A549 (cell line): ENCODE measurements at regions not wholly inside any gene's neighbourhood (a gene's known extent, or its start where the extent isn't known, plus 50 kb on each side); places are given as distances from the start of the nearest gene placed in this dataset.
A peak's percentile ranks its signal among the peaks of the same experiment; 100 is the strongest.

Experiments
- ATAC-seq, 2 experiments: fragments of 200-7000 bp in 1 of 2; fragments of >200 bp in 1 of 2; cut with Nextera tagmentation in 1 of 2; cut with Tn5 transposase in 1 of 2; 3 replicates each; pipeline versions ENCODE4 v1.8.0 to v1.9.1; 2018 to 2020; ENCODE audit warnings: mild to moderate bottlenecking in 1 of 2, moderate library complexity in 1 of 2
- CTCF ChIA-PET: fragments of 300-600 bp; sonication (Branson Sonifier 250); formaldehyde crosslinking; extraction: SDS; loops from one replicate; lab custom pipeline; 2021; ENCODE audit warnings: antibody characterized with exemption, inconsistent platforms; lab: Yijun Ruan, JAX
- POLR2A ChIA-PET: fragments of 350-600 bp; formaldehyde crosslinking; extraction: SDS; loops from one replicate; lab custom pipeline; 2021; ENCODE audit warnings: antibody characterized with exemption, inconsistent platforms; lab: Yijun Ruan, JAX
- DNase-seq, 2 experiments: peaks; one replicate each; pipeline versions ENCODE4 v3.0.0 to v3.0.0-alpha.2; 2011 to 2016; ENCODE audit warnings: low read depth in 1 of 2, low spot score in 1 of 2
- FAIRE-seq: peaks from 2 replicates; lab custom pipeline; 2011; peaks lifted over from hg19 to GRCh38; lab: Jason Lieb, UNC
- H3K27ac ChIP-seq, 2 experiments: fragments of >200 bp; sonication (Bioruptor Twin); formaldehyde crosslinking; 3 replicates each; pipeline ENCODE4 v1.5.1; 2016 to 2017
- H3K4me1 ChIP-seq: fragments of >200 bp; sonication (Bioruptor Twin); formaldehyde crosslinking; 3 replicates; pipeline ENCODE4 v1.6.1; 2016
- H3K4me2 ChIP-seq: fragments of >200 bp; sonication (Bioruptor Twin); formaldehyde crosslinking; 3 replicates; pipeline ENCODE4 v1.6.1; 2016
- H3K4me3 ChIP-seq: fragments of >200 bp; sonication (Bioruptor Twin); formaldehyde crosslinking; 3 replicates; pipeline ENCODE4 v1.5.1; 2016
- H3K9me3 ChIP-seq: fragments of >200 bp; sonication (Bioruptor Twin); formaldehyde crosslinking; 3 replicates; pipeline ENCODE4 v1.6.1; 2016
- CBX8 ChIP-seq: fragments of 200-600 bp; sonication (generic); IDR thresholded peaks from 2 replicates; pipeline ENCODE4 v1.6.1; 2016
- EHF ChIP-seq: fragments of 250-450 bp; sonication (Bioruptor Pico); IDR thresholded peaks from 2 replicates; pipeline ENCODE4 v1.5.0; 2020; ENCODE audit warnings: mild to moderate bottlenecking
- EP300 ChIP-seq, 2 experiments: fragments of >200 bp; sonication (Bioruptor Twin); formaldehyde crosslinking; IDR thresholded peaks; 2 replicates in 1 of 2; 3 replicates in 1 of 2; pipeline ENCODE4 v1.6.1; 2016 to 2017
- FOSL2 ChIP-seq, 2 experiments: fragments of 450-650 bp in 1 of 2; fragments of >200 bp in 1 of 2; sonication (Bioruptor Twin) in 1 of 2; formaldehyde crosslinking; IDR thresholded peaks; 2 replicates each; pipeline versions ENCODE4 v1.5.0 to v1.6.1; 2016 to 2020; ENCODE audit warnings: mild to moderate bottlenecking in 1 of 2, moderate library complexity in 1 of 2
- GATA3 ChIP-seq: IDR thresholded peaks from 2 replicates; pipeline ENCODE4 v1.6.1; 2012; ENCODE audit warnings: borderline replicate concordance
- HDAC2 ChIP-seq: fragments of 200-600 bp; sonication (generic); IDR thresholded peaks from 2 replicates; pipeline ENCODE4 v1.6.1; 2016
- HOXA7 ChIP-seq: fragments of 250-450 bp; sonication (Bioruptor Pico); IDR thresholded peaks from 2 replicates; pipeline ENCODE4 v1.5.0; 2020; ENCODE audit warnings: mild to moderate bottlenecking, moderate library complexity
- HOXB13 ChIP-seq: fragments of 250-450 bp; sonication (Bioruptor Pico); IDR thresholded peaks from 2 replicates; pipeline ENCODE4 v1.5.0; 2020; ENCODE audit warnings: low read depth, mild to moderate bottlenecking, moderate library complexity
- JUNB ChIP-seq: fragments of >200 bp; sonication (Bioruptor Twin); formaldehyde crosslinking; IDR thresholded peaks from 2 replicates; pipeline ENCODE4 v1.6.1; 2016
- KDM1A ChIP-seq: fragments of 200-600 bp; sonication (generic); IDR thresholded peaks from 2 replicates; pipeline ENCODE4 v1.6.1; 2016; ENCODE audit warnings: low read depth, mild to moderate bottlenecking
- MAFK ChIP-seq: fragments of 450-650 bp; IDR thresholded peaks from 2 replicates; pipeline ENCODE4 v1.6.1; 2014; ENCODE audit not compliant: partially characterized antibody
- POLR2AphosphoS2 ChIP-seq: conservative IDR thresholded peaks from 2 replicates; pipeline ENCODE4 v1.6.1; 2012; ENCODE audit warnings: low read length, improper control_type of control experiment, inconsistent platforms
- RAD21 ChIP-seq, 2 experiments: fragments of >200 bp in 1 of 2; sonication (Bioruptor Twin) in 1 of 2; formaldehyde crosslinking in 1 of 2; IDR thresholded peaks in 1 of 2; conservative IDR thresholded peaks in 1 of 2; 2 replicates in 1 of 2; 3 replicates in 1 of 2; pipeline ENCODE4 v1.6.1; 2012 to 2018; ENCODE audit warnings: inconsistent platforms in 1 of 2
- RFX5 ChIP-seq: fragments of 450-650 bp; IDR thresholded peaks from 2 replicates; pipeline ENCODE4 v1.7.1; 2014; ENCODE audit warnings: antibody characterized with exemption, mild to moderate bottlenecking, moderate library complexity
- TP53 ChIP-seq: fragments of 250-450 bp; sonication (Bioruptor Pico); IDR thresholded peaks from 2 replicates; pipeline ENCODE4 v1.5.0; 2021; ENCODE audit warnings: mild to moderate bottlenecking, moderate library complexity
- ZC3H11A ChIP-seq: fragments of 450-650 bp; IDR thresholded peaks from 2 replicates; pipeline ENCODE4 v1.6.1; 2014; ENCODE audit warnings: antibody characterized with exemption, mild to moderate bottlenecking
- WGBS: methylation state at CpG from one replicate; pipeline ENCODE4 v1.1.6; 2017; ENCODE audit errors: missing lambda C conversion rate; 5-methylcytosine and 5-hydroxymethylcytosine counted together
- TF ChIP-seq, protein P1 (sequence below): fragments of >200 bp; sonication (Bioruptor Twin); formaldehyde crosslinking; IDR thresholded peaks from 3 replicates; pipeline ENCODE4 v1.6.1; 2016
- TF ChIP-seq, protein P2 (sequence below): fragments of 250-450 bp; sonication (Bioruptor Pico); IDR thresholded peaks from 2 replicates; pipeline ENCODE4 v1.5.0; 2021; ENCODE audit warnings: mild to moderate bottlenecking, moderate library complexity, borderline replicate concordance
- TF ChIP-seq, protein P3 (sequence below): fragments of >200 bp; sonication (Bioruptor Twin); formaldehyde crosslinking; IDR thresholded peaks from 2 replicates; pipeline ENCODE4 v1.6.1; 2016
- TF ChIP-seq, protein P4 (sequence below): IDR thresholded peaks from 2 replicates; pipeline ENCODE4 v1.6.1; 2012
- TF ChIP-seq, protein P5 (sequence below): fragments of >200 bp; sonication (Bioruptor Twin); formaldehyde crosslinking; IDR thresholded peaks from 3 replicates; pipeline ENCODE4 v1.5.1; 2016

DNA sequence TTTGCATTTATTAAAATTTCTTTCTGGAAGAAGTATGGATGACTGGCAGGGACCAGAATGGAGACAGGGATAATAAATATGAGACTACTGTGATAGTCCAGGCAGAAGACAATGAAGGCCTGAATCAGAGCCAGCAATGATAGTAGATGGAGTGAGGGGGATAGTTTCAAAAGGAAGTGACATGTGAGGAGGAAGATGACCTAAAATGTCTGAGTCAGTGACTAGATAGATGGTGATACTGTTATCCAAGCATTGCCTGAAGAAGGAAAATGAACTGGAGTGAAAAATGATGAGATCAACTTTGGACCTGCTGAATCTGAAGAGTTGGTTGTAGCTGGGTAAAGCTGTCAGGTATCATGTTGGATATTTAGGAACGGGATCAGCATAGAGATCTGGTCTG, 158.3 kb upstream of the KLF7 start:
- H3K9me3 ChIP-seq = no peaks in the 10 kb centered on the region
- 71% methylated on average over 1 of the region's 1 CpG for WGBS
- H3K4me2 ChIP-seq = no peak overlapping the region
- FAIRE-seq = no peak
- ChIA-PET CTCF (no interaction called here), POLR2A (interaction anchor here (0.7 kb wide), 1 partner anchor 160 kb away, joined by 3 read pairs; no protein-coding TSS in a partner anchor)
- peaks cover 25% of the 10 kb centered on the region for H3K4me1 ChIP-seq
- DNase-seq = no peak
- ATAC-seq = no peak
- TF ChIP-seq, protein P1, sequence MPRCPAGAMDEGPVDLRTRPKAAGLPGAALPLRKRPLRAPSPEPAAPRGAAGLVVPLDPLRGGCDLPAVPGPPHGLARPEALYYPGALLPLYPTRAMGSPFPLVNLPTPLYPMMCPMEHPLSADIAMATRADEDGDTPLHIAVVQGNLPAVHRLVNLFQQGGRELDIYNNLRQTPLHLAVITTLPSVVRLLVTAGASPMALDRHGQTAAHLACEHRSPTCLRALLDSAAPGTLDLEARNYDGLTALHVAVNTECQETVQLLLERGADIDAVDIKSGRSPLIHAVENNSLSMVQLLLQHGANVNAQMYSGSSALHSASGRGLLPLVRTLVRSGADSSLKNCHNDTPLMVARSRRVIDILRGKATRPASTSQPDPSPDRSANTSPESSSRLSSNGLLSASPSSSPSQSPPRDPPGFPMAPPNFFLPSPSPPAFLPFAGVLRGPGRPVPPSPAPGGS = no peak
- TF ChIP-seq HDAC2 = no peak
- TF ChIP-seq, protein P2, sequence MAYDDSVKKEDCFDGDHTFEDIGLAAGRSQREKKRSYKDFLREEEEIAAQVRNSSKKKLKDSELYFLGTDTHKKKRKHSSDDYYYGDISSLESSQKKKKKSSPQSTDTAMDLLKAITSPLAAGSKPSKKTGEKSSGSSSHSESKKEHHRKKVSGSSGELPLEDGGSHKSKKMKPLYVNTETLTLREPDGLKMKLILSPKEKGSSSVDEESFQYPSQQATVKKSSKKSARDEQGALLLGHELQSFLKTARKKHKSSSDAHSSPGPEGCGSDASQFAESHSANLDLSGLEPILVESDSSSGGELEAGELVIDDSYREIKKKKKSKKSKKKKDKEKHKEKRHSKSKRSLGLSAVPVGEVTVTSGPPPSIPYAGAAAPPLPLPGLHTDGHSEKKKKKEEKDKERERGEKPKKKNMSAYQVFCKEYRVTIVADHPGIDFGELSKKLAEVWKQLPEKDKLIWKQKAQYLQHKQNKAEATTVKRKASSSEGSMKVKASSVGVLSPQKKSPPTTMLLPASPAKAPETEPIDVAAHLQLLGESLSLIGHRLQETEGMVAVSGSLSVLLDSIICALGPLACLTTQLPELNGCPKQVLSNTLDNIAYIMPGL = no peak
- no peak for TF ChIP-seq EP300 (IDR thresholded peaks at IDR 0.05)
- no peak for TF ChIP-seq EHF
- H3K4me3 ChIP-seq = no peak overlapping the region
- no peak overlapping the region for H3K27ac ChIP-seq

DNA sequence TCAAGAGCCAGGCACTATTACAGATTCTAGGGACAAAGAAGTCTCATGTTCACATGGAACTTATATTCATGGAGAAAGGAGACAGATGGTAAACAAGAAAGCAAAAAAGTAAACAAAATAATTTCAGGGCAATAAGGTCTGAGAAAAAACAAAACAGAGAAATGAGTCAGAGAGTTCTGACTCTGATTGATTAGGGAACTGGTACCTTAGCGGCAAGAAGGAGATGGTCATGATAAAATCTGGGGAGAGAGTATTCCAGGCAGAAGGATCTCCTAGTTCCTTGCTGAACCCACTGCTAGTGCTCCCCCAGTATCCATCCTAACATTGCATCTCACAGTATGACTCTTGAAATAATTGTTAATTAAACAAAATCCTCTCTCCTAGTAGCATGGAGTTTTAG, 161.8 kb upstream of the KLF7 start:
- TF ChIP-seq, protein P1 = no peak
- TF ChIP-seq POLR2AphosphoS2 = no peak
- Histone ChIP-seq H3K4me1 (peaks cover 42% of the 10 kb centered on the region), H3K4me2 (no peak overlapping the region), H3K27ac (0 out of 6 replicates have a peak overlapping the region, but pooled peaks of 1 of the 2 experiments have one; percentile 1), H3K9me3 (no peaks in the 10 kb centered on the region), H3K4me3 (no peak overlapping the region)
- FAIRE-seq (no peak), DNase-seq (no peak), ATAC-seq (no peak)
- POLR2A ChIA-PET = no interaction called here
- CTCF ChIA-PET = no interaction called here
- 74% methylated on average over 1 of the region's 1 CpG for WGBS

DNA sequence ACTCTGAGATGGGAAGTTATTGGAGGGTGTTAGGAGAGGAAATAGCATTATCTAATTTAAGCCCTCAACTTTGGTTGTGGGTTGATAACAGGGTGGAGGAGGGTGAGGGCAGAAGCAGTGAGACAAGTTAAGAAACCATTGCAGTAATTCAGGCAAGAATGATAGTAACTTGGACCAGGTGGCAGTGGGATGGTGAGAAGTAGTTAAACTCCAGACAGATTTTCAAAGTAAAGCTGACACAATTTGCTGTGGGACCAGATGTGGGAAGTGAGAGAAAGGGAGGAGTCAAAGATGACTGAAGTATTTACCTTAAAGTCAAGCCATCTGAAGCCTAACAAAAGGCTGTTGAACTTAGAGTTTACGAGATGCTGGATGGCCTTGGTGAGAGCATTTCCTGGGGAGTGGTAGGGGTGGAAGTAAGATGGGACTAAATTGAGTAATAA, 163.2 kb upstream of the KLF7 start:
- Histone ChIP-seq H3K9me3 (no peaks in the 10 kb centered on the region), H3K4me2 (no peak overlapping the region), H3K27ac (peak overlapping the region; percentile 71 to 81; a peak in 5 of 6 replicates), H3K4me1 (peaks cover 50% of the 10 kb centered on the region), H3K4me3 (no peak overlapping the region)
- TF ChIP-seq ZC3H11A (no peak), CBX8 (no peak)
- ChIA-PET POLR2A (interaction anchor here (0.5 kb wide), 1 partner anchor 72 kb away, joined by 5 read pairs; no protein-coding TSS in a partner anchor), CTCF (interaction anchor here (0.6 kb wide), 1 partner anchor 124 kb away, joined by 3 read pairs; no protein-coding TSS in a partner anchor)
- WGBS = 80% methylated on average over 1 of the region's 1 CpG
- FAIRE-seq = no peak
- DNase-seq = no peak
- no peak for ATAC-seq

DNA sequence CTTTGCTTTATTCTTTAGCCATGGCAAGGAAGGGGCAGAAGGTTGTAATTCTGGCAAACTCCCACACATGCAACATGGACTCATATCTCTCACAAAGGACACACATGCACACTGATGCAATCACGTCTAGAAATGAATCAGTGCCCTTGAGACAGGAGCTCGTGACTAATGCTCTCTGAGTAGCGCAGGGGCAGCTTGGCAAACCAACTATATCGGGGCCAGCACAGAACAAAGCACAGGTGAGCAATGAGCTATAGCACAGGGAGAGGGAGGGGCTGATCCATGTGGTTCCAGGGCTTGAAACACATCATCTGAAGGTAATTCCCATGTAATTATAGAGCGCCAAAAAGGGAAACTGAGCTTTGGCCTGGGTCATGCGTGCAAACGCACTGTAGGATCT, 165.2 kb upstream of the KLF7 start:
- CTCF ChIA-PET = no interaction called here
- ATAC-seq = peak; percentile 68 to 81
- peak in 1 of 2 experiments; percentile 49; a peak in 2 of 5 replicates for TF ChIP-seq RAD21 (conservative IDR thresholded peaks at IDR 0.05 in 1 of 2, IDR thresholded peaks at IDR 0.05 in 1 of 2)
- TF ChIP-seq TP53 (CRISPR knock-in tag) = no peak
- no peak for TF ChIP-seq HOXB13 (CRISPR knock-in tag)
- no peak for TF ChIP-seq KDM1A
- TF ChIP-seq, protein P3, sequence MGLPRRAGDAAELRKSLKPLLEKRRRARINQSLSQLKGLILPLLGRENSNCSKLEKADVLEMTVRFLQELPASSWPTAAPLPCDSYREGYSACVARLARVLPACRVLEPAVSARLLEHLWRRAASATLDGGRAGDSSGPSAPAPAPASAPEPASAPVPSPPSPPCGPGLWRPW = peak; percentile 40; the same call in 1 of the 2 replicates
- TF ChIP-seq, protein P4, sequence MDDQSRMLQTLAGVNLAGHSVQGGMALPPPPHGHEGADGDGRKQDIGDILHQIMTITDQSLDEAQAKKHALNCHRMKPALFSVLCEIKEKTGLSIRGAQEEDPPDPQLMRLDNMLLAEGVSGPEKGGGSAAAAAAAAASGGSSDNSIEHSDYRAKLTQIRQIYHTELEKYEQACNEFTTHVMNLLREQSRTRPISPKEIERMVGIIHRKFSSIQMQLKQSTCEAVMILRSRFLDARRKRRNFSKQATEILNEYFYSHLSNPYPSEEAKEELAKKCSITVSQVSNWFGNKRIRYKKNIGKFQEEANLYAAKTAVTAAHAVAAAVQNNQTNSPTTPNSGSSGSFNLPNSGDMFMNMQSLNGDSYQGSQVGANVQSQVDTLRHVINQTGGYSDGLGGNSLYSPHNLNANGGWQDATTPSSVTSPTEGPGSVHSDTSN = no peak
- TF ChIP-seq JUNB = peak; percentile 90
- TF ChIP-seq, protein P5, sequence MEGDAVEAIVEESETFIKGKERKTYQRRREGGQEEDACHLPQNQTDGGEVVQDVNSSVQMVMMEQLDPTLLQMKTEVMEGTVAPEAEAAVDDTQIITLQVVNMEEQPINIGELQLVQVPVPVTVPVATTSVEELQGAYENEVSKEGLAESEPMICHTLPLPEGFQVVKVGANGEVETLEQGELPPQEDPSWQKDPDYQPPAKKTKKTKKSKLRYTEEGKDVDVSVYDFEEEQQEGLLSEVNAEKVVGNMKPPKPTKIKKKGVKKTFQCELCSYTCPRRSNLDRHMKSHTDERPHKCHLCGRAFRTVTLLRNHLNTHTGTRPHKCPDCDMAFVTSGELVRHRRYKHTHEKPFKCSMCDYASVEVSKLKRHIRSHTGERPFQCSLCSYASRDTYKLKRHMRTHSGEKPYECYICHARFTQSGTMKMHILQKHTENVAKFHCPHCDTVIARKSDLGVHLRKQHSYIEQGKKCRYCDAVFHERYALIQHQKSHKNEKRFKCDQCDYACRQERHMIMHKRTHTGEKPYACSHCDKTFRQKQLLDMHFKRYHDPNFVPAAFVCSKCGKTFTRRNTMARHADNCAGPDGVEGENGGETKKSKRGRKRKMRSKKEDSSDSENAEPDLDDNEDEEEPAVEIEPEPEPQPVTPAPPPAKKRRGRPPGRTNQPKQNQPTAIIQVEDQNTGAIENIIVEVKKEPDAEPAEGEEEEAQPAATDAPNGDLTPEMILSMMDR = no peak
- no peak for TF ChIP-seq HOXA7 (CRISPR knock-in tag)
- peak; percentile 93 for TF ChIP-seq FOSL2 (IDR thresholded peaks at IDR 0.05)
- peak; percentile 95 for TF ChIP-seq FOSL2 (CRISPR knock-in tag; IDR thresholded peaks at IDR 0.05)
- no peak for TF ChIP-seq EHF
- no peak for TF ChIP-seq MAFK
- TF ChIP-seq GATA3 = peak; percentile 74; the same call in 1 of the 2 replicates
- TF ChIP-seq, protein P1 = peak; percentile 59; the same call in 1 of the 3 replicates
- TF ChIP-seq RFX5 = no peak

More for the DNA sequence above, 165.2 kb upstream of the KLF7 start:
- H3K27ac ChIP-seq = peak overlapping the region; percentile 81 to 84
- H3K9me3 ChIP-seq = no peaks in the 10 kb centered on the region
- peaks cover 70% of the 10 kb centered on the region for H3K4me1 ChIP-seq
- POLR2A ChIA-PET = interaction anchor here (0.6 to 1.2 kb wide), 7 partner anchors 11 to 168 kb away, joined by 3 to 15 read pairs (median 3); partner anchors contain the start of gene KLF7
- H3K4me2 ChIP-seq = peak overlapping the region; percentile 63
- no peak overlapping the region for H3K4me3 ChIP-seq
- FAIRE-seq = peak; percentile 63
- whole genome bisulfite sequencing = 31% methylated on average over 7 of the region's 7 CpGs
- peak; percentile 25 to 89 for DNase-seq
